ENCODE measurements at regions not wholly inside any gene's neighbourhood (a gene's known extent, or its start where the extent isn't known, plus 50 kb on each side); places are given as distances from the start of the nearest gene placed in this dataset.

DNA sequence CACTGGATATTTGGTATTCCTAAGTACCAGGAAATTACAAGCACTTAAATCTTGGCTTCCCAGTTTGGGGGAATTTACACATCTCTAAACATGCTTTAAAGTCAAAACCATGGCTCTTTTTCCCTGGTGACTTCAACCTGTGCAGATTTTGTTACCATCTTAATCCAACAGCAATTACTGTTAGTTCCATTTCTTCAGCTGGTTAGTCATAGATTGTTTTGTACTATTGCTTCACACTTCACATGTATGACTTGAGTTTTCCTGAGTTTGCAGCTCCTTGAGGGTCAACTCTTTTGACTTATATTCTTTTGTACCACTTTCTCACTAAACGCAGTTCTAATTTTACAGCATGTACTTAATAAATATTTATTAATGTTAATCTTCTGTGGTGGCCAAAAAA, 203.4 kb upstream of the RND3 start:
- no peak for TF ChIP-seq ZFP3 (CRISPR knock-in tag; IDR thresholded peaks at IDR 0.05)
- no peak for TF ChIP-seq GLIS3 (CRISPR knock-in tag; IDR thresholded peaks at IDR 0.05)
- TF ChIP-seq, protein P1, sequence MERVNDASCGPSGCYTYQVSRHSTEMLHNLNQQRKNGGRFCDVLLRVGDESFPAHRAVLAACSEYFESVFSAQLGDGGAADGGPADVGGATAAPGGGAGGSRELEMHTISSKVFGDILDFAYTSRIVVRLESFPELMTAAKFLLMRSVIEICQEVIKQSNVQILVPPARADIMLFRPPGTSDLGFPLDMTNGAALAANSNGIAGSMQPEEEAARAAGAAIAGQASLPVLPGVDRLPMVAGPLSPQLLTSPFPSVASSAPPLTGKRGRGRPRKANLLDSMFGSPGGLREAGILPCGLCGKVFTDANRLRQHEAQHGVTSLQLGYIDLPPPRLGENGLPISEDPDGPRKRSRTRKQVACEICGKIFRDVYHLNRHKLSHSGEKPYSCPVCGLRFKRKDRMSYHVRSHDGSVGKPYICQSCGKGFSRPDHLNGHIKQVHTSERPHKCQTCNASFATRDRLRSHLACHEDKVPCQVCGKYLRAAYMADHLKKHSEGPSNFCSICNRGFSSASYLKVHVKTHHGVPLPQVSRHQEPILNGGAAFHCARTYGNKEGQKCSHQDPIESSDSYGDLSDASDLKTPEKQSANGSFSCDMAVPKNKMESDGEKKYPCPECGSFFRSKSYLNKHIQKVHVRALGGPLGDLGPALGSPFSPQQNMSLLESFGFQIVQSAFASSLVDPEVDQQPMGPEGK (CRISPR knock-in tag; IDR thresholded peaks at IDR 0.05; ENCODE audit: borderline replicate concordance): no peak
- TF ChIP-seq ESRRG (CRISPR knock-in tag; IDR thresholded peaks at IDR 0.05): no peak
